ENCODE measurements at regions not wholly inside any gene's neighbourhood (a gene's known extent, or its start where the extent isn't known, plus 50 kb on each side); places are given as distances from the start of the nearest gene placed in this dataset.

GRCh38 chr5:29113516-29113915 lies 2075.1 kb upstream of the CDH9 start:
- no peak for DNase-seq

GRCh38 chr5:29099585-29099984 lies 2061.2 kb upstream of the CDH9 start:
- no peak for DNase-seq

GRCh38 chr5:29089591-29090130 lies 2051.3 kb upstream of the CDH9 start:
- no peak for DNase-seq

- no peak for DNase-seq
Measured at GRCh38 chr5:29085142-29085541, 2046.8 kb upstream of the CDH9 start.

- no peak for DNase-seq
Measured at GRCh38 chr5:29079771-29080170, 2041.4 kb upstream of the CDH9 start.

- DNase-seq = no peak
Measured at GRCh38 chr5:29077451-29077850, 2039.1 kb upstream of the CDH9 start.

GRCh38 chr5:29069104-29069402 lies 2030.7 kb upstream of the CDH9 start:
- no peak for DNase-seq

- no peak for DNase-seq
Measured at GRCh38 chr5:29061381-29061780, 2023.0 kb upstream of the CDH9 start.

GRCh38 chr5:29054694-29055093 lies 2016.3 kb upstream of the CDH9 start:
- DNase-seq = no peak

- no peak for DNase-seq
Measured at GRCh38 chr5:29054282-29054681, 2015.9 kb upstream of the CDH9 start.

- no peak for DNase-seq
Measured at GRCh38 chr5:29051509-29051908, 2013.1 kb upstream of the CDH9 start.

- no peak for DNase-seq
Measured at GRCh38 chr5:29042152-29042551, 2003.8 kb upstream of the CDH9 start.

- no peak for DNase-seq
Measured at GRCh38 chr5:29040404-29040803, 2002.0 kb upstream of the CDH9 start.

- no peak for DNase-seq
Measured at GRCh38 chr5:29039994-29040393, 2001.6 kb upstream of the CDH9 start.

- no peak for DNase-seq
Measured at GRCh38 chr5:29037716-29038115, 1999.3 kb upstream of the CDH9 start.

GRCh38 chr5:29024052-29024451 lies 1985.7 kb upstream of the CDH9 start:
- no peak for DNase-seq

- DNase-seq = no peak
Measured at GRCh38 chr5:29023541-29023940, 1985.2 kb upstream of the CDH9 start.

- no peak for DNase-seq
Measured at GRCh38 chr5:29017501-29017900, 1979.1 kb upstream of the CDH9 start.

GRCh38 chr5:29016067-29016466 lies 1977.7 kb upstream of the CDH9 start:
- no peak for DNase-seq

GRCh38 chr5:29015523-29015922 lies 1977.1 kb upstream of the CDH9 start:
- DNase-seq = no peak

GRCh38 chr5:29005386-29005785 lies 1967.0 kb upstream of the CDH9 start:
- DNase-seq = no peak

GRCh38 chr5:29002481-29002880 lies 1964.1 kb upstream of the CDH9 start:
- no peak for DNase-seq

GRCh38 chr5:29001666-29002065 lies 1963.3 kb upstream of the CDH9 start:
- DNase-seq = no peak

- no peak for DNase-seq
Measured at GRCh38 chr5:28984639-28985038, 1946.3 kb upstream of the CDH9 start.

GRCh38 chr5:28975508-28975907 lies 1937.1 kb upstream of the CDH9 start:
- no peak for DNase-seq

- DNase-seq = no peak
Measured at GRCh38 chr5:28967848-28968247, 1929.5 kb upstream of the CDH9 start.

All from NCI-H2029 treated with DMSO at 0.1 percent for 48 hours (cell line).